Heart left ventricle (tissue), 13 donors: ENCODE measurements at regions not wholly inside any gene's neighbourhood (a gene's known extent, or its start where the extent isn't known, plus 50 kb on each side); places are given as distances from the start of the nearest gene placed in this dataset.
"Not testable (repeated sequence)": the region's sequence is repeated elsewhere in the genome, so short reads cannot be mapped to it uniquely, and the experiment has no call there.

Source experiments
- CTCF ChIP-seq, 12 donors: fragments of 200-600 bp; sonication (generic) in 4 of 12; IDR thresholded peaks; one replicate each; pipeline versions ENCODE4 v1.5.0 to v1.8.0; 2018 to 2022; ENCODE audit warnings: antibody characterized with exemption in 12 of 12, mild to moderate bottlenecking in 5 of 12
- POLR2A ChIP-seq, 2 donors: fragments of 450-650 bp; IDR thresholded peaks; one replicate each; pipeline ENCODE4 v1.6.1; 2017; ENCODE audit warnings: antibody characterized with exemption in 2 of 2, mild to moderate bottlenecking in 2 of 2, moderate library complexity in 2 of 2
- donor health status: ischemic (EF 13 %, LVEDD 7.1; RV severe dilation, severe dysfunction).
- donor health status: DM: no; HTN: yes; CAD: no.
- donor health status: DM: no; HTN: no; CAD: no.
- donor health status: ischemic (EF 25% LVEDD 6.9; RV normal size, moderate dysfunction).
- donor health status: ischemic (EF 25% LVEDD 5.7; RV mildly dilated, moderate dysfunction).
- donor health status: ischemic (EF 35%, LVEDD 5.7; RV mildly dilated, moderate dysfunction).
- donor health status: nonischemic (EF 11% LVEDD 7.7; RV severe dilation, severe dysfunction).
- donor health status: DM: yes; HTN: yes; CAD: no.
- donor health status: PGD.
- donor health status: ischemic (EF 29% LVEDD 5.4; RV normal size, mild dysfunction).
- donor health status: nonischemic (EF 23%, LVEDD 6.1; RV moderate dilation, normal function).

- not testable (repeated sequence) for TF ChIP-seq POLR2A, CTCF (IDR thresholded peaks at IDR 0.05)
These were observed 186.6 kb downstream of the BCL2L11 start for GRCh38 chr2:111307302-111307701.
